SK-N-DZ (cell line): ENCODE measurements at regions not wholly inside any gene's neighbourhood (a gene's known extent, or its start where the extent isn't known, plus 50 kb on each side); places are given as distances from the start of the nearest gene placed in this dataset.
"Not testable (repeated sequence)": the region's sequence is repeated elsewhere in the genome, so short reads cannot be mapped to it uniquely, and the experiment has no call there.

Experiments
- DNase-seq: peaks from one replicate; pipeline ENCODE4 v3.0.0-alpha.2; 2015; ENCODE audit warnings: low spot score

DNA sequence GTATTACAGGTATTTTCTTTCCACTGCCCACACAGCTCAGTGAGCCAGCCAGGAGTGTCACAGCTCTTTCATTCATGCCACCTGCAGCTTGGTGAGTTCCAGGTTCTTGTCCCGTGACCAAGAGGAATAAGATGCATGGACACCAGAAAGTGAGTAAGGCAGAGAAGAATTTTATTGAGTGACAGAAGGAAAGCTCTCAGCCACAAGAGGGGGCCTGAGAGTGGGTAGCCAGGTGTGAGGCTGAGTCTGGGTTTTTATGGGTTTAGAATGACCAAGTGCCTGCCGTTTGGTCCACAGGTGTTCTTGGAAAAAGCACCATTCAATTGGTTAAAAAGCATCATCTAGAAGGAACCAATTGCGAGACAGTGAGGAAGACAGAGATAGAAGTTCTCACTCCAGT, 1097.1 kb upstream of the SLC39A10 start:
- DNase-seq, result no peak

DNA sequence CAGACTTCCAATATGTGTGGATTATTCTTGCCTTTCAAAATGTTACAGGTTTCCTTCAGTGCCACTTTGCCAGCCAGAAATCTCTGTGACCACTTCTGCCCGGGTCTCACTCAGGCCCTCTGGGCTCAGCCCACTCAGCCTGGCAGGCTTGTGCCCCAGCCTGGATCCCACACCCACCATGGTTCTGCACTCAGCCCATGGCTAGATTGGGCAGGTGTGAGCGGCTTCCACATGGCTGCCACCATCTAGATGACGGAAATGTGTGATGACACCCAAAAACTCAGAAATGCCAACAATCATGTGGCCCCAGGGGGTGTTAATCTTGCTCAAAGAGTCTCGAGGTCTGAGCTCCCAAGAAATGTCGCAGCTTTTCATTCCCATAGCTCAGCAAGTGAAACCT, 1097.5 kb upstream of the SLC39A10 start:
- no peak for DNase-seq

DNA sequence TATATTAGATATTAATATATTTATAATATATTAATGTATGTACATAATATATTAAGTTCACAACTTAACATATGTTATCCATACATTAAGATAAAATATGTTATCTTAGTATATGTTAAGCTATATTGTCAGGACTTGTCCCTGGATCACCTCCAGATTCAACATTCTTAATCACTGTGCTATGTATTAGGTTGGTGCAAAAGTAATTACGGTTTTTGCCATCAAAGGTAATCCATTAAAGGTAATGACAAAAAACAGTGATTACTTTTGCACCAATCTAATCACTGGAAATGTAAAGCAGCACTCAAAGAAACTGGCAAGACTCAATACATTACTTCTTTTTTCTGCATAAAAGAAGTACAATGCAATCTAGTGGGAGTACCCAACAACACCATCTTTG, 1099.0 kb upstream of the SLC39A10 start:
- DNase-seq, result no peak

DNA sequence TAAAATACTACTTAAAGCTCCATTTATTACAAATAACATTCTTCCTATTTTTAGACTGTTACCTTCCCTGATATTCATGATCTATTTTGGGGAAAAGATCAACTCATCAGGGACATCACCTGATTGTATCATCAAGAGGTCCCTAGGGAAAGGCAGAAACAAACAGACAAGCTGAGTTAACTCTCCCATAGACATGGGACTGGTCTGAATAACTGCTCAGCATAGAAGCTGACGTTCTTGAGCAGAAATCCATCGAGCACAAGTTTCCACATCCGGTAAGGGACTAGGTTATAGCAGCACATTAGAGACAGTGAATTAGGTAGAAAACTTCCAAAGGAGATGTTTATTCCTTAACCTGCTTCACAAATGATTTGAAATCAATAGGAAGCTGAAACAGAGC, 1100.4 kb upstream of the SLC39A10 start:
- DNase-seq, result no peak

DNA sequence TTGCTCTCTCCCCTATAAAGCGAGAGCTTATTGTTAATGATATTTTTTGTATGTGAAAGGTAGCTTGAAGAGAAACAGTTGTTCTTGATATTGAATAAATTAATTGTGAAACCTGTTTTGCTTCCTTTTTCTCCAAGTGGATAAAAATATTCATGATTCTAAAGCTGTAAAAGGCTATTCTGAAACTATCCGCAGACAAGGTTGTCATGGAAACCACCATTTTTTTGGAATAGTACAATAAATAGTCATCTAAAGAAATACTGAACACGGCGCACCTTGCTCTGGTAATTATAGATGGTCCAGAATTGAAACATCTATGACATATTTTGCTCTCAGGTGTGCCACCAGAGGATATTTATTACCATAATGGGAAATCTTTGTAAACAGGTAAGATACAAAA, 1103.0 kb upstream of the SLC39A10 start:
- DNase-seq, result no peak

DNA sequence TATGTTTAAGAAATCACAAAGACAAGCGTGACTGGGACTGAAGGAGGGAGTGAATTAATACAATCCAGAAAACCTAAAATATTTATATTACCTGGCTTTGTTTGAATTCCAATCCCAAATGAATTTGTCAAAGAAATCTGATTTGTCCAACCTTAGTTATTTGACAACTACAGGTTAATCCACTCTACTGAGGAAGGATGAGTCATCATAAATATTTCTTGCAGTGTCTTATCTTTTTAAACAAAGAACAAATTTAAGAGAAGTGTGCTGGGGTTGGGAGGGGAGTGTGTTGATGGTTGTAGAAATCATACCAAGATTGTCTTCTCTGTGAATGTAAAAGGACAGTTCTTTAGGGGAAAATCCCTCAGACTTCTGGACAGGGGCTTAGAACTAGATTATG, 1106.3 kb upstream of the SLC39A10 start:
- DNase-seq, result no peak

DNA sequence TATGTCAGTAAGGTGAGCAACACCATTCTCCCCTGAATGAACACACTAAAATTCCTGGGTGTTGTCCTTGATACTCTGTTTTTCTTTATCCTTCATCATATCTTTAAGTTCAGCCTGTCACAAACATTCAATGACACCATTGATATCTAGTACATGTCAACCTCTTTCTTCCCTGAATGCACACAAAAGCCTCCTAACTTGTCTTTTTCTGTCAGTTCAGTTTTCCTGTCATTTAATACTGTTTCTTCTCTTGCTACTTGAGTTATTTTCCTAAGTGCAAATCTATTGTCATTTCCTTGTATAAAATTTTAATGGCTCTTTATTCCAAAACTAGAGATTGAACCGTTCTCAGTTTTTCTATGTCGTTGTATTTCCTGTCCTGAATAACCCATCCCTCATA, 1107.6 kb upstream of the SLC39A10 start:
- no peak for DNase-seq

DNA sequence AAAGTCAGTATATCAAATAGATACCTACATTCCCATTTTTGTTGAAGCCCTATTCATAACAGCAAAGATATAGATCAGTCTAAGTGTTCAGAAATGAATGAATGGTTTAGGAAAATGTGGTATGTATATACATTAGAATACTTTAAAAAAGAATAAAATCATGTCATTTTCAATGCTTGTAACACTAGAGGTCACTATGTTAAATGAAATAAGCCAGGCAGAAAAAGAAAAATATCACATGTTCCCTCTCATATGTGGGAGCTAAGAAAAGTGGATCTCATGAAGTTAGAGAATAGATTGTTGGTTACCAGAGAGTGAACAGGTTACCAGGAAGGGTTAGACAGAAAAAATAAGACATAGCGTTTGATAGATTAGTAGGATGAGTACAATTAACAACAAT, 1111.0 kb upstream of the SLC39A10 start:
- DNase-seq, result no peak

DNA sequence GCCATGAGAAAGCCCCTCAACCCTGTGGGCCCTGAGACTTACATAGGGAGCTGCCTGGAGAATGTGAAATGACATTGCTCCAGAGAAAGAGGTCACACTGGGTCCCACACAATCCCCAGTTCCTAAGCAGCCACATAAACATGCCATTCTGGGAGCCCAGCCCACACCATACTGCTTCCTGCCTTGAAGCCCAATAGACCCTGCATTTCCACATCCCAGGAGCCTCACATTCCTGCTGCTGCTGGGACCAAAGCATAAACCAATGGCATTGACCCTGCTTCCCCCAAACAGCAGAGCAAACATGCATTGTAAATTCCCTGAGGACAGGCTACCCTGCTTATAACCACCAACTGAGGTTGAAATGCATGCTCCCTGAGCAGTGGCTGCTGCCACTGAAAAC, 1117.6 kb upstream of the SLC39A10 start:
- DNase-seq, result no peak

DNA sequence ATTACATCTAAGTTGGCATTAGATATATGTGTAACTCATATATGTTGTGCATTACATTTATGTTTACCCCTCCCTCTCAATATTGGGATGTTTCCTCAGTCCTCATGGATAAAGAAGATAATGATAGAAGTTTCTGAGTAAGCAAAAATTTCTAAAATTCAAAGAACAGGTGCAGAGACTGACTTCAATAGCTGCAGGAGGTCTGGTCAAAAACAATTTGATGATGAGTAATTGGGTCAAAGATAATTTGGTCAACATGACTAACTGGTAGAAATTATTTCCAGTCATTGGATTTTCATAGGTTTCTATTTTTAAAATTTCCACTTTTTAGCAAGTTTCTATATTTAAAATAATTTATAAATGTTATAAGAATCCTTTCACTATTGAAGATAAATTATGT, 1130.9 kb upstream of the SLC39A10 start:
- DNase-seq, result no peak

DNA sequence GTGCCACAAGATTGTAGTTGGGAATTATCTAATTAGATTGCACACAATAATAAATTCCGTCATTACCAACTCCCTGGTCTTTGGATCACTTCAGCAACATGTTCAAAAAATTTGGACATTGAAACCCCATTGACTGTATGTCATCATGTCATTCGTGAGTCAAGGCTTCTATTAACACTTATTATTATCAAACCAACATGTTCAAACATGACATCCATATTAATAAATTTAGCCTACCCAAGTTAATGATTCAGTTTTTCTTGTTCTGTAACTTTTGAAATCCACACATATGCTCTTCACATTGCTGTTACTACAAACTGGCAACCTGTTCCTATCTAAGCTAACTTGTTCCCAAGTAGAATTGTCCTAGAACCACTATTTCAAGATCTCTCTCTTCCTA, 1142.7 kb upstream of the SLC39A10 start:
- no peak for DNase-seq

DNA sequence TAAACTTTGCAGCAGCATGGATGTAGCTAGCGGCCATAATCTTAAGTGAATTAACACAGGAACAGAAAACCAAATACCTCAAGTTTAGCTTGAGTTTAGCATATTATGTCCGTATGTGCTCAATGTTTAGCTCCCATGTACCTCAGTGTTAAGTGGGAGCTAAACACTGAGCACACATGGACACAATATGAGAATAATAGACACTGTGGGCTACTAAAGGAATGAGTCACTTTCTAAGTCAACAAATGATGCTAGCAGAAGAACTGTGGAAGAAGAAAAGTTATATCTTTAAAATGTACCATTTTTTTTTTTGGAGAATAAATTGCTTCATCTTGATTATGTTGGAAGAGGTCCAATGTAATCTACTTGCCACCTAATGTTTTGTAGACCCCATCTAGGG, 1146.0 kb upstream of the SLC39A10 start:
- not testable (repeated sequence) for DNase-seq

DNA sequence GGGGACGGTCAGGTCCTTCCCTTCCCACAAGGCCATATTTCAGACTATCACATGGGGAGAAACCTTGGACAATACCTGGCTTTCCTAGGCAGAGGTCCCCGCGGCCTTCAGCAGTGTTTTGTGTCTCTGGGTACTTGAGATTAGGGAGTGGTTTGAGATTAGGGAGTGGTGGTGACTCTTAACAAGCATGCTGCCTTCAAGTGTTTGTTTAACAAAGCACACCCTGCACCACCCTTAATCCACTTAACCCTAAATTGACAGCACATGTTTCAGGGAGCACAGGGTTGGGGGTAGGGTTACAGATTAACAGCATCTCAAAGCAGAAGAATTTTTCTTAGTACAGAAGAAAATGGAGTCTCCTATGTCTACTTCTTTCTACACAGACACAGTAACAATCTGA, 1152.2 kb upstream of the SLC39A10 start:
- peak; percentile 50 for DNase-seq

DNA sequence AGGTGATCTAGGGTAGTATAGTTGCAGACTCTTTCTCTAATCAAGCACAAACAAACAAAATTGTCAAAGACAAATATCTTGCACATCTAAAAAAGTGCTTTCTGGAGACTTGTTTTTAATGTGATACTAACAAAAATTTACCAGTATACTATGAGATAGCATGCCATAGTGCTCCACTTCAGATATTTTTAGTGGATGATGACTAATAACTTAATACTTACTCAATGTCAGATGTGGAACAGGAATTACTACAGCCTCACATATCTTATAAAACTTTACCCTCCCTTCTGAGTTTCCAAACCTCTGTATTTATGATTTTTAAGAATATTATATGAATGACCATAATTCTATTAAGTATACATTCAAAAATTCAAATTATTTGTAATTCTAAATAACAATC, 1162.0 kb upstream of the SLC39A10 start:
- DNase-seq, result no peak

DNA sequence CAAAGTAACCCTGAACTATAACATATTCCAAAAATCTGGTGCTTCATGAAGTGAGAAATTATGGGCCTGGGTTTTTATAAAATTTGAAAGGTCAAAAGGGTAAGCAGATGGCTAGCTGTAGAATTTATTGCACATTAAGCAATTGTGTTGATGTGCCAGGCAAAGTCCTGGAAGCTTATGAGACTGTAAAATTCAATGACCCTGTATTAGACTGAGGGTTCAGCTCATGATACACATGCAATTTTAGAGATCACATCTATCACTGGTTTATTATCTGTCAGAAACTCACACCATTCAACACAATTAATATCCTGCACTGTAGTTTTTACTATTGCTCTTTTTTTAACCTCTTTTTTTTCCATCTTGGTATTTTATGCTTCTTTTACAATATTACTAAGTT, 1162.6 kb upstream of the SLC39A10 start:
- peak; percentile 21 for DNase-seq

DNA sequence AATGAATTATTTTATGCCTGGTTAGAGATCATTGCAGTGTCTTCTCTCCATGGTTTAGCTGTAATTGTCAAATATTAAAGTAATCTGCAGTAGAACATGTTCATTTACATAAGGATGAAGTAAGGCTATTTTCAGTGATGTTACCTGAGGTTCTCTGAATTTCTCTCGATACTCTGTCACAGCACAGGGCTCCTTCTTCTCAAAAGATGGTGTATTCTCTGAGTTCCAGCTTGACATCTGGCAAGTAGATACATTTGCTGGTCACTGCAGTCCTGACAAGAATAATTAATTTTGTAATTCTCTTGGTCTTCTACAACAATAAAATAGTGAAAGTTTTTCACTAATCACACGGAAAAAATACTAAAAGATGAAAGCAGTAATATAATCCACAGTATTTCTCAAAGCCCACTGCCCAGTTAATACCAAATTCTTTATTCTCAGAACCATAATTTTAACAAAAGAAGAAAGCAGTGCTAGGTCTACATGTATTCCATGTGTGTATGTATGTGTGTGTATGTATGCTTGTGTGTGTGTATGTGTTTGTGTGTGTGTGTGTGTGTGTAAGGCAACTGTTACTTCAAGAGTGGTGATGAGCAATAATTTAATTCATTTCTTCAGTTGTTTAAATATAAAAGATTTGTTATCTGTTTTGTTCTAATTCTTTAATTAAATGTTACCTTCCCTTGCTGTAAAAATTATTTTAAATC, 1165.5 kb upstream of the SLC39A10 start:
- no peak for DNase-seq

DNA sequence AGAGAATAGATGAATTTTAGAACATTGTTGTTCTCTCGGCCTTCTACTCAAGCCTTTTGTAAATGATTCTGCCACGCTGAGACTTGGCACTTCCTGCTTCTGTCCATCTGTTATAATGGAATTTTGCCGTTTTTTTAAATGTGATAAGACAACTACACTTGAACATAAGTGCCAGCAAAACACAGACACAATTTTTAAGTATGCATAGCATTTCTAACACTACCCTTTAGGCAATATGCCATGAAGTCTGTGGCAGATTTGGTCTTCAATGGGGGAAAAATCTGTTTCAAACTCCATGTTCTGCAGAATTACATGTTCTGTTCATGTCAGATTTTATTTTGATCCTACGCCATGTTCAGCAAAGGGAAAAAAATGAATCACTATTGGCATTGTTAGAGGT, 1170.7 kb upstream of the SLC39A10 start:
- DNase-seq, result no peak

DNA sequence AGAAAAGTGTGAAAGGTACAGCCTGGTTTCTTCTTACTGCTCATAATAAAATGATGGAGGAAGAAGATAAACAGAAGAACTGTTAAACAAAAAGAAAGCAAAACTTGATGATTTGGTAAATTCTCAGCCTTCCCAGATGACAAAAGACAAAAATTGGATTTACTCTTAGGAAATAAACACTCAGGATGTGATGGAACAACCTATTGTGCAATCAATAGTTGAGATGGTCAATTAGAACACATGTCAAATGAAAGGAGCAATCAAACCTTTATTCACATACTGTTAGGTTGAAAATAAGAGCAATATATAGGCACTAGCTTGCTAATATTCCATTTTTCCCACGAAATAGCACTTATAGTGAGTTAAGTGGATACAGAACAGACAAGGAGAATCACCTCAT, 1174.0 kb upstream of the SLC39A10 start:
- DNase-seq, result no peak

DNA sequence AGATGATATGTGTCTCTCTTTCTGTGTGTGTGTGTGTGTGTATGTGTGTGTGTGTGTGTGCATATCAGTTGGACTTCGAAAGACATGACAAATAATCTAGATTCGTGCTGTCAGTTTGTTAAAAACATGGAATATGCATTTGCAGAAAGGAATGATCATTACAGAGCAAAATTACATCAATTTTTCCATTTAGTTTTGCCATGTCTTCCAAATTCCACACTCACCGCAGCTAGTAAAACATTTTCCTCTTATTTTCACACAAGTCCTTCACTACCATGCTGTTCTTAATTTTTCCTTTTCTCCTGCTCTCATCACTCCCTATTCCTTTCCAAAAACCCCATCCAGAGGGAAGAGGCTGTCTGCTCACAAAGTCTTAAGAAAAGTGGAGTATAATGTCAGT, 1191.4 kb upstream of the SLC39A10 start:
- no peak for DNase-seq

DNA sequence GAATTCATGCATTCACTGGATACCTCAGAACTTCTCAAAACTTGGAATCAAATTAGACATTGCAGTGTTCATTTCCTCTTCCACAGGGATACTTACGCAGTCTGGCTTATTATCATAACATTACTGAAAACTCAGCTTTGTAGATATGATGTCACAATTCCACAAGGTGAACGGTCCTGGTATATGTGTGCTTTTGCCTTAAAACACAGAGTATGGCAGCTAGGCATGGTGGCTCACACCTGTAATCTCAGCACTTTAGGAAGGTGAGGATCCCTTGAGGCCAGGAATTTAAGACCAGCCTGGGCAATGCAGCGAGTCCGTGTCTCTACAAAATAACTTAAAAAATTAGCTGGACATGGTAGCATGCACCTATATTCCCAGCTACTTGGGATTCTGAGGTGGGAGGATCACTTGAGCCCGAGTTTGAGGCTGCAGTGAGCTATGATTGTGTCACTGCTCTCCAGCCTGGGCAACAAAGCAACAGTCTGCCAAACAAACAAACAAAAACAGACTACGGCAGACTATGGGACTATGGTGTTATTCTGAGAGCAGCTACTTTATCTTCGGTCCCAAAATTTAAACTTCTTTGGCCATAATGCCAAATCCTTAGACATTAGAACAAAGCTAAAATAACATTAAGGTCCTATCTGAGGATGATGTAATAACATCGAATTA, 1191.9 kb upstream of the SLC39A10 start:
- no peak for DNase-seq

DNA sequence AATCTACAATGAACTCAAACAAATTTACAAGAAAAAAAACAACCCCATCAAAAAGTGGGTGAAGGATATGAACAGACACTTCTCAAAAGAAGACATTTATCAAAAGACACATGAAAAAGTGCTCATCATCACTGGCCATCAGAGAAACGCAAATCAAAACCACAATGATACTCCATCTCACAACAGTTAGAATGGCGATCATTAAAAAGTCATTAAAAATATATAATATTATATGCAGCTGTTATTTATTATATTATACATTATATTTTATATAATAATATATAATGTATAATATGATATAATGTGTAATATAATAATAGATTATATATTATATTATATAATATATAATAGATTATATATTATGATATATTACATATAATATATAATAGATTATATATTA, 1194.1 kb upstream of the SLC39A10 start:
- not testable (repeated sequence) for DNase-seq

DNA sequence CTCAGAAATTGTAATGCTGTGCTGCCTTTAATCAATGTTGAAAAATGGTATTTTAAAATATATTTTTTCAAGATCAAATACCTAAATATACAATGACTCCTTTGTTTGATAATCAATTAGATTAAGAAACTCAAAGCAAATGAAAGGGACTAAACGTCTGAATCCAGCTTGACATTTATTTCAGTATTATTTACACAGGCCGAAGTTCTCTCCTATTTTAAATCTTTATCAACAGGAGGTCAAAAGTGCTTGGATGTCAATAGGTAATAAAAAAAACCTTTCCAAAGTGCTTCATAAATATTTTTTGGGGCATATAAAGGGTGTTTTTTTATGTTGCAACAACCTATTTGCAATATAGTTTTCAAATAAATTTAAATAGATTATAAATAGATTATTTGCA, 1201.7 kb upstream of the SLC39A10 start:
- DNase-seq, result no peak

DNA sequence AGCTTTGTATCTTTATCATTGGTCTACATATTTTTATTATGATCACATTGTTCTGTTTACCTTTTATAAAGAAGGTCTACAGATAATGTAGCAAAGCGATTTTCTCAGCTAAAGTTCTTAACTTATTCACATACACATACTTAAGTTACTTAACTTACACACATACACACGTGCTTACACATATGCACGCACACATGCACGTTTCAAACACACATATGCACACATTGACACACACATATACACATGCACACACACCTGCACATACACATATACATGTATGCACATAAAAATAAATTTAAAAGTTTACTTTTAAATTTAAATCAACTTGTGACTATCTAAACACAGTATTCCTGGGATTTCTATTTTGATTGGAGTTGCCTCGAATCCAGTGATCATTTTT, 1204.5 kb upstream of the SLC39A10 start:
- DNase-seq, result no peak

DNA sequence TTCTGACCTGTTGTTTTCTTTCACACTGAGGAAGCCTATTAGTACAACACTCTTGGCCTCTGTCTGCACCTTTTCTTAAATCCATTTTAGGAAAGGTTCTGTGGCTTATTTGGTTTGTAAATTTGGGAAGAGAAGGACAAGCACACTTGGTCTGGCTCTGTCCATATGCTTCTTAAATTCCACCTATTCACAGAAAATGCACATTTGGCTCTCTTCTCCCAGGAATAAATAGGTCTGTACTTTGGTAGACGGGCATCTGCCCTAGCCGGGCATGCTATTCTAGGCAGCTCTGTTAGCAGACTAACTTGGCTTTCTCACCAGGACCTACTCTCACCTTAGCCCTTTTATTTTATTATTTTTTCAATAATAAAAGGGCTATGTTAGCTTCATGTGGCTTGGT, 1211.8 kb upstream of the SLC39A10 start:
- DNase-seq, result no peak
